OCI-LY1 (cell line): ENCODE measurements at regions not wholly inside any gene's neighbourhood (a gene's known extent, or its start where the extent isn't known, plus 50 kb on each side); places are given as distances from the start of the nearest gene placed in this dataset.

Experiments used
- CTCF ChIP-seq: fragments of 200-600 bp; sonication (generic), shearing (Covaris generic); IDR thresholded peaks from 2 replicates; pipeline ENCODE4 v1.5.1; 2017; ENCODE audit warnings: mild to moderate bottlenecking, antibody characterized with exemption, low read length, moderate library complexity, mixed read lengths
- EZH2 ChIP-seq: fragments of 200-600 bp; sonication (generic), shearing (Covaris generic); IDR thresholded peaks from 2 replicates; pipeline ENCODE4 v1.8.0; 2017; ENCODE audit warnings: borderline replicate concordance, mixed run types, mild to moderate bottlenecking, antibody characterized with exemption, low read length, moderate library complexity, mixed read lengths

- TF ChIP-seq CTCF (no peak), EZH2 (no peak)
Measured at GRCh38 chr17:79220713-79221291, 146.2 kb downstream of the ENGASE start.
